ENCODE measurements at regions not wholly inside any gene's neighbourhood (a gene's known extent, or its start where the extent isn't known, plus 50 kb on each side); places are given as distances from the start of the nearest gene placed in this dataset.

DNA sequence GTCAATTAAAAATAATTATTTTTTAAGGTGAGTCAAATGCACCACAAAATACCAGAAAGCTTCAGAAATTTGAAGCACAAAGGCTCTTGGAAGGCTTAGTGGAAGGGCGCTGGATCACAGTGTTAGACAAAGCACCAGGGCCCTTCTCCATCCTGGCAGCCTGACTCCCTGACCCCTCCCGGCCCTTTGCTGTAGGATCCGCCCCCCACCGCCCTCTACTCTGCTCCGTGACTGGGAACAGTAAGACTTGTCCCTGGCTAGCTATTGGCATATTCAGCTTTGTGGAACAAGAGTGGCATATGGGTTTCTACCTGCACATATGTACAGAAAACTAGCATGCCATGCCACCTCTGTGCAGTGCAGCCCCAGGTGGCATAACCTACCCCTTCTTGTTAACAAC lies 222.1 kb downstream of the SYK start:
- no peak for TF ChIP-seq ZNF274 (IDR thresholded peaks at IDR 0.05; ENCODE audit: low read depth, low read length)

DNA sequence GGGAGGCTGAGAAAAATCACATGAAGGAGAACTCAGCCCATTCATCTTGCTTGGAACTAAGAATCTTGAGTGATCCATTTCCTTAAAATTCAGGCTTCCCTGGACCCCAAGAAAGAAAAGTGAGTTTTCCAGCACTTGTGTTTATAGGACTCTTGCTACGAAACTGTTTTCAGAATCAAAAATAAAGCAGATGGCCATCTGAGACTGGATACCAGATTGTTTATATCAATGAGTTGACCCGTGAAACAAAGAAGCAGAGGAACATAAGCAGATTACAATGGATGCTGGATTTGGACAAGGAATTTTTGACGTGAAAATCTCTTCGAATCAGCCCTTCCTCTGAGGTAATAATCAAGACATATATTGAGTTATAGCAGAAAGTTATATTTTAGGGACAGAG lies 223.2 kb downstream of the SYK start:
- no peak for TF ChIP-seq ZNF274 (IDR thresholded peaks at IDR 0.05; ENCODE audit: low read depth, low read length)

More for the DNA sequence above, 222.1 kb downstream of the SYK start:
- H3K4me3 ChIP-seq (ENCODE audit: low read length) = no peak overlapping the region

DNA sequence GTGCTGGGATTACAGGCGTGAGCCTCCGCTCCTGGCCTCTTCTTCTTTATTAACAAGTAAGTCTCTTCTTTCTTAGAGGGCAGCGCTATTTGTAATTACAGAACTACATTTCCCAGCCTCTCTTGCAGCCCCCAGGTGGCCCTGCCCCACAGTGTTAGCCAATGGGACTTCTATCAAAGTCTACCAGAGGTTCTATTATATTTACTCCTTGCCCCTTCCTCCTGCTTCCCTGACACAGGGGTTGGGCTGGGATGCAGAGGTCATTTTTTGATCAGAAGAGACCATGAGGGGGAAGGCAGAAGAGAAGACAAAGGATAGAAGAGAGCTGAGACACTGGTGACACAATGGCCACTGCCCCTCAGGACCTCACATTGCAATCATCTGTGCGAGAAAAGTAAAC lies 224.2 kb downstream of the SYK start:
- no peak overlapping the region for H3K4me3 ChIP-seq (ENCODE audit: low read length)
- TF ChIP-seq ZNF274 (IDR thresholded peaks at IDR 0.05; ENCODE audit: low read depth, low read length) = no peak

More for the DNA sequence above, 223.2 kb downstream of the SYK start:
- no peak overlapping the region for H3K4me3 ChIP-seq (ENCODE audit: low read length)

GRCh38 chr9:91026266-91026665 lies 224.6 kb downstream of the SYK start:
- no peak overlapping the region for H3K4me3 ChIP-seq (ENCODE audit: low read length)
- no peak for TF ChIP-seq ZNF274 (IDR thresholded peaks at IDR 0.05; ENCODE audit: low read depth, low read length)

- H3K4me3 ChIP-seq (ENCODE audit: low read length) = no peak overlapping the region
- TF ChIP-seq ZNF274 (IDR thresholded peaks at IDR 0.05; ENCODE audit: low read depth, low read length) = no peak
These were observed 225.4 kb downstream of the SYK start for GRCh38 chr9:91027005-91027404.

DNA sequence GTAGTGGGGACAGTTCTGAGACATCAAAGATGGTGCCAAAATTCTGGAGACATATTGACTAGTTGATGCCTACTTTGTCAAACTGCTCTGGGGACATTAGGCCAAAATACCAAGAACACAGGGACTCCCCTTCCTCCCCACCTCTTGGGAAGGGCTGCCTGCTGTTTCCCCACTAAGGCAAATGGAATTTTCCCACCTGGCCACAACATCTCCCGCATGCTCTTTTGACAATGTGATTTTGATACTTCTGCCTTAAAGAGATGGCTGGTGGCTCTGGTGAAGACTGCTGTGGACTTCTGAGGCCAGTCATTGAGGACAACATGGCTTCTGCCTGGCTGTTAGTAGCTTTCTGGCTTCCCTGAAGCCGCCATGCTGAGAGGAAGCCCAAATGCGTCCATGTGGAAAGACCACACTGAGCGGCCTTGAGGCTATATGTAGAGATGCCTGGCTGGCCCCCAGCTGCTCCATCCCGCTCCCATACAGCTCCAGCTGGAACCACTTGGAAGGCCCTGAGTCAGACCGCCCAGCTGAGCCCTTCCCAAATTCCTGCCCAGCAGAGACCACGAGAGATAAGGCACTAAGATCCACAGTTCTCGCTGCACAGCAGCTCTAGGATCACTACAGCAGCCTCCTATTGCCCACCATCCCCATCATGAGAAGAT lies 226.7 kb downstream of the SYK start:
- no peak overlapping the region for H3K4me3 ChIP-seq (ENCODE audit: low read length)
- no peak for TF ChIP-seq ZNF274 (IDR thresholded peaks at IDR 0.05; ENCODE audit: low read depth, low read length)

DNA sequence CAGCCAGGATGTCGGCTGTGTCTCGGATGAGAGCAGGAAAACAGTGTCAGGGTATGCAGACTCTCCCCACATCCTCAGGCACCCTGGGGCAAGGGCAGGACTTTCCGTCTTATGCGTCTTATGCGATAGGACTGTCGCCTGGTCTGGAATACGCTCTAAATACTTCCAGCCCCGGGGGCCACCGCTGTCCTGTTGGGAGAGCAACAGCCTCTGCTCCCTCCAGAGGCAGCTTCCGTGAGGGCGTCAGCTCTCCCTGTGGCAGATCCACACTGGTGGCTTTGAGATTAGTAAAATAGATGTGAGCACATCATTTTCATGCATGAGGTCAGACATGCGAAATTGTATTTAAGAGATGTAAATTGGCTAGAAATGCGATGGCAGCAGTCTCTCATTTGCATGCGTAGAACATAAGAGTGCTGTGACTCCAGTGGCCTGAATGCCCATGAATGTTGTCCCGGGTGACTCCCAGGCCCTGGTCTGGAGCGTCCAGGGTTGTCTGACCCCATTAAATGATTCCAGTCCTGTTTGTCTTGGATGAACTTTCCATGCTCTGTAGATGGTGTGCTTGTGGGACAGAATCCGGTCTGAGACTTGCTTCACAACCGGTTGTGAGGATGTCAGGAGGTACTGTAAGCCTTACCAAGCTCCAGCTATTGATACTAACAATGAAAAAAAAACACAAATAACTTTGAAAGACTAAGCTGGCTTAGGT lies 228.2 kb downstream of the SYK start:
- no peak overlapping the region for H3K4me3 ChIP-seq (ENCODE audit: low read length)
- no peak for TF ChIP-seq ZNF274 (IDR thresholded peaks at IDR 0.05; ENCODE audit: low read depth, low read length)

DNA sequence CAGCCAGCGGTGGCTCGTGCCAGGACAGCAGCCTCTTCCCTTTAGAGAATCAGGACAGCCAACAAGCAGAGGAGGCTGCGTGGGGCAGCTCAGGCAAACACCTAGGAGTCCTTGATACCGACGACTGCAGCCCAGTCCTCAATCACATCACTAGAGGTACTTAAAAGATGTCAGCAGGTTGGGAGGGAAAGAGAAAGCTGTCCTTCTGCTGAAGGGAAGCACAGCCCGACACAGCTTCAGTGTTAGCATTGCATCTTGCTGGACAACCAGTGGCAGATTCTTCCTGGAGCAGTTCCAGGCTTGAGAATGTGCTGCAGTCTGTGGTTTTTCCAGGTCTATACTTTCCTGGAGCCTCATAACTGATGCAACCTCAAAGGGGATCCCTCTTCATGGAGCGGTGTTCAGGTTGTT lies 230.5 kb downstream of the SYK start:
- TF ChIP-seq ZNF274 (IDR thresholded peaks at IDR 0.05; ENCODE audit: low read depth, low read length) = no peak
- no peak overlapping the region for H3K4me3 ChIP-seq (ENCODE audit: low read length)

- no peak for TF ChIP-seq ZNF274 (IDR thresholded peaks at IDR 0.05; ENCODE audit: low read depth, low read length)
- H3K4me3 ChIP-seq (ENCODE audit: low read length) = no peak overlapping the region
These were observed 231.7 kb downstream of the SYK start for GRCh38 chr9:91033270-91033669.

GRCh38 chr9:91033797-91034196 lies 232.2 kb downstream of the SYK start:
- no peak overlapping the region for H3K4me3 ChIP-seq (ENCODE audit: low read length)
- no peak for TF ChIP-seq ZNF274 (IDR thresholded peaks at IDR 0.05; ENCODE audit: low read depth, low read length)

- no peak for TF ChIP-seq ZNF274 (IDR thresholded peaks at IDR 0.05; ENCODE audit: low read depth, low read length)
- no peak overlapping the region for H3K4me3 ChIP-seq (ENCODE audit: low read length)
These were observed 232.9 kb downstream of the SYK start for GRCh38 chr9:91034521-91034920.

DNA sequence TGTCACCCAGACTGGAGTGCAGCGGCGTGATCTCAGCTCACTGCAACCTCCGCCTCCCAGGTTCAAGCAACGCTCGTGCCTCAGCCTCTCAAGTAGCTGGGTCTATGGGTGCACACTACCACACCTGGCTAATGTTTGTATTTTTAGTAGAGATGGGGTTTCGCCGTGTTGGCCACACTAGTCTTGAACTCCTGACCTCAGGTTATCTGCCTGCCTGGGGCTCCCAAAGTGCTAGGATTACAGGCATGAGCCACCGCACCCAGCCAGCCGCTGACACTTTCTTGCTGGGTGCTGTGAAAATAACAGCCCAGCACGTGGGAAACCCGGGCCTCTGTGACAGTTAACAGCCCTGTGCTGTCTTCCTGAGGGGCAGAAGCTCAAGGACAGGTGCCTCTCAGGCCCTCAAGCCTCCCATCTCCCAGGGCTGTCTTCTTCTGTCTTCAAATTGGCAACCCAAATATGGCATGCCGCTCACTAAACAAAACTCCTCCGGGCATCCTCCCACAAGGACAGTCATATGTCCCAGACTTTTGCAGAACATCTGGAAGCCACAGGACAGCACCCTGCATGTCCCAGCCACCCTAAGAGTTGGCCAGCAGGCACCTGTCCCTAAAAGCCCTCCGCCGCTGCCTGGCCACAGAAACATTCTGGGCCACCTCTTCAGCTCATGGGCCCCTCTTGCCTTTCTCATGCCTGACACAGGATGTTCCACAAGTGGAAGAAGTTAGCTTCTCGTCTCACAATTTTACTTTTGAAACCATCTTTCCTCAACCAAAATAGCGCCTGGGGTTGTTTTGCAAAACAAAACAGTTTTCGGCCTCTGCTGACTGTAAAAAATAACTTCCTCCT lies 233.6 kb downstream of the SYK start:
- TF ChIP-seq ZNF274 (IDR thresholded peaks at IDR 0.05; ENCODE audit: low read depth, low read length) = no peak
- no peak overlapping the region for H3K4me3 ChIP-seq (ENCODE audit: low read length)

GRCh38 chr9:91035825-91036208 lies 234.2 kb downstream of the SYK start:
- TF ChIP-seq ZNF274 (IDR thresholded peaks at IDR 0.05; ENCODE audit: low read depth, low read length) = no peak
- H3K4me3 ChIP-seq (ENCODE audit: low read length) = no peak overlapping the region

DNA sequence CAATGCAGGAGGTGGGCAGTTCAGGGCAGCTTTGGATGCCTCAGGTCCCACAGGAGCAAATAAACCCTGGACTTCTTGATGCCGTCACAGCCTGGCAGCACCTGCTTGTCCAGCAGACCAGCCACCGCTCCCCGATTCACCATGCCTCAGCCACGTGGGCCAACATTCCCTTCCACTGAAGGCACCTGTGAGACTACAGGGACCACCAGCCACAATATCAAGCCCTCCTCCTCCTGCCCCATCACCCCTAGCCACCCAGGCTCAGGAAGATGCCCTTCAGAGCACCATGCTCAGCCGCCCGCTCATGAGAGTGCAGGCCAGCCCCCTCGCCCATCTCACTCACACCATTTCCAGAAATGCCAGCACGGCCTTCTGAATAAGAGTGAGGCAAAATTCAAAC lies 234.7 kb downstream of the SYK start:
- TF ChIP-seq ZNF274 (IDR thresholded peaks at IDR 0.05; ENCODE audit: low read depth, low read length) = no peak
- H3K4me3 ChIP-seq (ENCODE audit: low read length) = no peak overlapping the region

Measured in GM08714 (cell line).